ENCODE measurements at regions not wholly inside any gene's neighbourhood (a gene's known extent, or its start where the extent isn't known, plus 50 kb on each side); places are given as distances from the start of the nearest gene placed in this dataset.

GRCh38 chr16:77539421-77540034, 104.7 kb upstream of the ADAMTS18 start:
- TF ChIP-seq EP300 (IDR thresholded peaks at IDR 0.05; ENCODE audit: borderline replicate concordance in 1 of 2, low read depth in 2 of 2, low read length in 2 of 2) (no peak), ZNF274 (IDR thresholded peaks at IDR 0.05; ENCODE audit: borderline replicate concordance, extremely low read depth, low read length) (no peak), POU5F1 (IDR thresholded peaks at IDR 0.05; ENCODE audit: low read depth, low read length) (no peak), CTCF (IDR thresholded peaks at IDR 0.05; ENCODE audit: control extremely low read depth in 1 of 3, insufficient read depth in 1 of 3, low read depth in 1 of 3, low read length in 3 of 3) (no peak), RAD21 (IDR thresholded peaks at IDR 0.05 in 1 of 2, conservative IDR thresholded peaks at IDR 0.05 in 1 of 2; ENCODE audit: low read depth in 2 of 2, low read length in 2 of 2) (no peak), YY1 (IDR thresholded peaks at IDR 0.05; ENCODE audit: low read depth, low read length) (no peak), POLR2AphosphoS5 (IDR thresholded peaks at IDR 0.05; ENCODE audit: low read depth, low read length) (no peak), POLR2A (IDR thresholded peaks at IDR 0.05; ENCODE audit: control extremely low read depth in 1 of 2, low read depth in 2 of 2, low read length in 2 of 2) (no peak), MAFK (IDR thresholded peaks at IDR 0.05; ENCODE audit: low read depth, low read length) (no peak), TAF1 (IDR thresholded peaks at IDR 0.05; ENCODE audit: low read depth, low read length) (no peak), ASH2L (IDR thresholded peaks at IDR 0.05; ENCODE audit: low read length) (no peak)
- TF ChIP-seq, protein P1, sequence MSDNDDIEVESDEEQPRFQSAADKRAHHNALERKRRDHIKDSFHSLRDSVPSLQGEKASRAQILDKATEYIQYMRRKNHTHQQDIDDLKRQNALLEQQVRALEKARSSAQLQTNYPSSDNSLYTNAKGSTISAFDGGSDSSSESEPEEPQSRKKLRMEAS (IDR thresholded peaks at IDR 0.05) = no peak

Data from H1 (cell line).